WTC11 (cell line): ENCODE measurements at regions not wholly inside any gene's neighbourhood (a gene's known extent, or its start where the extent isn't known, plus 50 kb on each side); places are given as distances from the start of the nearest gene placed in this dataset.

Source experiments
- ATAC-seq: fragments of 200-7000 bp; cut with Tn5 transposase; 2 replicates; pipeline ENCODE4 v1.10.0; 2021; ENCODE audit warnings: mild to moderate bottlenecking, moderate library complexity
- CTCF ChIA-PET: fragments of 300-600 bp; sonication (Branson Sonifier 250); formaldehyde crosslinking; loops from one replicate; lab custom pipeline; 2021; ENCODE audit warnings: antibody characterized with exemption; lab: Charles Lee
- POLR2A ChIA-PET: fragments of 350-600 bp; sonication (Branson Sonifier 250); formaldehyde crosslinking; loops from one replicate; lab custom pipeline; 2021; ENCODE audit warnings: antibody characterized with exemption; lab: Charles Lee
- DNase-seq: peaks from one replicate; pipeline ENCODE4 v3.0.0; 2021; ENCODE audit warnings: low spot score
- H3K27ac Mint-ChIP-seq: 2 replicates; pipeline ENCODE4 v1.8.0; 2021; ENCODE audit warnings: mixed read lengths
- H3K27me3 Mint-ChIP-seq: 2 replicates; pipeline ENCODE4 v1.8.0; 2021; ENCODE audit warnings: low read depth, mild to moderate bottlenecking, moderate library complexity, mixed read lengths
- H3K36me3 Mint-ChIP-seq: 2 replicates; pipeline ENCODE4 v1.8.0; 2021; ENCODE audit warnings: mixed read lengths
- H3K4me1 Mint-ChIP-seq: 2 replicates; pipeline ENCODE4 v1.8.0; 2022; ENCODE audit warnings: mixed read lengths
- H3K4me3 Mint-ChIP-seq: 2 replicates; pipeline ENCODE4 v1.8.0; 2021; ENCODE audit warnings: mild to moderate bottlenecking, moderate library complexity, mixed read lengths
- H3K9me3 Mint-ChIP-seq: 2 replicates; pipeline ENCODE4 v1.8.0; 2021; ENCODE audit warnings: mixed read lengths
- E2F1 ChIP-seq: sonication (generic); formaldehyde crosslinking; IDR thresholded peaks from 2 replicates; pipeline ENCODE4 v1.8.0; 2022; ENCODE audit warnings: mild to moderate bottlenecking, missing genetic modification reagents
- E2F4 ChIP-seq: sonication (generic); formaldehyde crosslinking; IDR thresholded peaks from 2 replicates; pipeline ENCODE4 v1.8.1; 2022; ENCODE audit warnings: low read depth, mild to moderate bottlenecking, moderate library complexity, missing genetic modification reagents, borderline replicate concordance
- FOXK1 ChIP-seq: sonication (generic); formaldehyde crosslinking; IDR thresholded peaks from 2 replicates; pipeline ENCODE4 v1.8.0; 2022; ENCODE audit warnings: mild to moderate bottlenecking, moderate library complexity, missing genetic modification reagents
- RELA ChIP-seq: sonication (generic); formaldehyde crosslinking; IDR thresholded peaks from 2 replicates; pipeline ENCODE4 v1.8.1; 2022; ENCODE audit warnings: missing genetic modification reagents, mild to moderate bottlenecking, borderline replicate concordance
- SOX15 ChIP-seq: fragments of 250-450 bp; sonication (Bioruptor Pico); IDR thresholded peaks from 2 replicates; pipeline ENCODE4 v1.9.0; 2021; ENCODE audit warnings: mild to moderate bottlenecking
- ZNF232 ChIP-seq: sonication (generic); formaldehyde crosslinking; IDR thresholded peaks from 2 replicates; pipeline ENCODE4 v1.8.0; 2022; ENCODE audit warnings: mild to moderate bottlenecking, missing genetic modification reagents
- ZNF396 ChIP-seq: fragments of 250-450 bp; sonication (Bioruptor Pico); IDR thresholded peaks from 2 replicates; pipeline ENCODE4 v1.8.0; 2021; ENCODE audit warnings: mild to moderate bottlenecking, moderate library complexity, borderline replicate concordance
- ZNF416 ChIP-seq: fragments of 250-450 bp; sonication (Bioruptor Pico); IDR thresholded peaks from 2 replicates; pipeline ENCODE4 v1.9.0; 2021; ENCODE audit warnings: mild to moderate bottlenecking, inconsistent platforms
- ZNF671 ChIP-seq: fragments of 250-450 bp; sonication (Bioruptor Pico); IDR thresholded peaks from 2 replicates; pipeline ENCODE4 v1.8.0; 2021; ENCODE audit warnings: mild to moderate bottlenecking
- TF ChIP-seq, protein P1 (sequence below): sonication (generic); formaldehyde crosslinking; IDR thresholded peaks from 2 replicates; pipeline ENCODE4 v1.8.0; 2023; ENCODE audit warnings: mild to moderate bottlenecking, missing genetic modification reagents
- TF ChIP-seq, protein P2 (sequence below): sonication (generic); formaldehyde crosslinking; IDR thresholded peaks from 2 replicates; pipeline ENCODE4 v1.8.0; 2022; ENCODE audit warnings: mild to moderate bottlenecking, missing genetic modification reagents
- TF ChIP-seq, protein P3 (sequence below): sonication (generic); formaldehyde crosslinking; IDR thresholded peaks from 2 replicates; pipeline ENCODE4 v1.8.0; 2022; ENCODE audit warnings: mild to moderate bottlenecking, missing genetic modification reagents
- TF ChIP-seq, protein P4 (sequence below): sonication (generic); formaldehyde crosslinking; IDR thresholded peaks from 2 replicates; pipeline ENCODE4 v1.8.0; 2022; ENCODE audit warnings: mild to moderate bottlenecking, missing genetic modification reagents

GRCh38 chr7:136293841-136294391 is 316.8 kb upstream of the MTPN start:
- ChIA-PET POLR2A (no interaction called here), CTCF (no interaction called here)
- no peaks in the 10 kb centered on the region for H3K4me1 Mint-ChIP-seq
- peaks cover 4% of the 10 kb centered on the region; the same call in 1 of the 2 replicates for H3K9me3 Mint-ChIP-seq
- ATAC-seq: no peak
- no peak overlapping the region for H3K4me3 Mint-ChIP-seq
- TF ChIP-seq E2F4 (CRISPR knock-in tag): no peak
- H3K27me3 Mint-ChIP-seq: no peaks in the 10 kb centered on the region; the same call in 1 of the 2 replicates
- H3K36me3 Mint-ChIP-seq: no peaks in the 10 kb centered on the region
- DNase-seq: no peak
- H3K27ac Mint-ChIP-seq: no peak overlapping the region

DNA sequence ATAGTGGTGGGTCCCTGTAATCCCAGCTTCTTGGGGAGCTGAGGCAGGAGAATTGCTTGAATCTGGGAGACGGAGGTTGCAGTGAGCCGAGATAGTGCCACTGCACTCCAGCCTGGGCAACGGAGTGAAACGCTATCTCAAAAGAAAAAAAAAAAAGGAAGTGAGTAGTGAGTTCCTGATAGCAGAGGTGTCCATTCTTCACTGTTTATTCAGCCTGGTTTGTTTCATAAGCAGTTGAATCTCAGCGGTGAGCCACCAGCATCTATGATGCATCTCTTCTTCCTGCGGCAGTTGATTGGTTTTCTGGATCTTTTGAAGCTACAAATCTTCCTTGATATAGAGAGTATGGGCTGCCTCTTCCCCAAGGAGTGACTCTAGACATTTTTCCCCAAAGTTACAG is 316.1 kb upstream of the MTPN start:
- ChIA-PET POLR2A (no interaction called here), CTCF (no interaction called here)
- DNase-seq (no peak), ATAC-seq (no peak)
- Mint-ChIP-seq H3K27me3 (no peaks in the 10 kb centered on the region; the same call in 1 of the 2 replicates), H3K4me1 (no peaks in the 10 kb centered on the region), H3K36me3 (no peaks in the 10 kb centered on the region), H3K27ac (no peak overlapping the region), H3K9me3 (peaks cover 4% of the 10 kb centered on the region; the same call in 1 of the 2 replicates), H3K4me3 (no peak overlapping the region)
- no peak for TF ChIP-seq ZNF232 (CRISPR knock-in tag)
- TF ChIP-seq, protein P1, sequence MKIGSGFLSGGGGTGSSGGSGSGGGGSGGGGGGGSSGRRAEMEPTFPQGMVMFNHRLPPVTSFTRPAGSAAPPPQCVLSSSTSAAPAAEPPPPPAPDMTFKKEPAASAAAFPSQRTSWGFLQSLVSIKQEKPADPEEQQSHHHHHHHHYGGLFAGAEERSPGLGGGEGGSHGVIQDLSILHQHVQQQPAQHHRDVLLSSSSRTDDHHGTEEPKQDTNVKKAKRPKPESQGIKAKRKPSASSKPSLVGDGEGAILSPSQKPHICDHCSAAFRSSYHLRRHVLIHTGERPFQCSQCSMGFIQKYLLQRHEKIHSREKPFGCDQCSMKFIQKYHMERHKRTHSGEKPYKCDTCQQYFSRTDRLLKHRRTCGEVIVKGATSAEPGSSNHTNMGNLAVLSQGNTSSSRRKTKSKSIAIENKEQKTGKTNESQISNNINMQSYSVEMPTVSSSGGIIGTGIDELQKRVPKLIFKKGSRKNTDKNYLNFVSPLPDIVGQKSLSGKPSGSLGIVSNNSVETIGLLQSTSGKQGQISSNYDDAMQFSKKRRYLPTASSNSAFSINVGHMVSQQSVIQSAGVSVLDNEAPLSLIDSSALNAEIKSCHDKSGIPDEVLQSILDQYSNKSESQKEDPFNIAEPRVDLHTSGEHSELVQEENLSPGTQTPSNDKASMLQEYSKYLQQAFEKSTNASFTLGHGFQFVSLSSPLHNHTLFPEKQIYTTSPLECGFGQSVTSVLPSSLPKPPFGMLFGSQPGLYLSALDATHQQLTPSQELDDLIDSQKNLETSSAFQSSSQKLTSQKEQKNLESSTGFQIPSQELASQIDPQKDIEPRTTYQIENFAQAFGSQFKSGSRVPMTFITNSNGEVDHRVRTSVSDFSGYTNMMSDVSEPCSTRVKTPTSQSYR: no peak

DNA sequence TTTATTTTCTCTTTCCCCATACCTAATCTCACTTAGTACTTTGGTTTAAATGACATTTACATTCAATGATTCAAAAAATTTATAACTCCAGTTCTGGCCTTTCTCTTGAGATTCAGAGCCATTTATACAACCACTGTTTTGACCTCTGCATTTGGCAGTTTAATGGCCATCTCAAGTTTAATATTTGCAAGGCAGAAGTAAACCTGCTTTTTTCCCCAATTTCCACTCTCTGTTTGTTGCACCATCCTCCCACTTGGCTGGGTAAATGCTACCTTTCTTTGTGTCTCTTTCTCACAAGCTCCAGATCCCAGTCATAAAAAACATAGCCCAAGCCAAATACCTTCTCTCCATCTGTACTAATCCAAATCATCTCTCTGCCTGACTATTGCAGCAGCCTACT is 315.2 kb upstream of the MTPN start:
- peaks cover 4% of the 10 kb centered on the region; the same call in 1 of the 2 replicates for H3K9me3 Mint-ChIP-seq
- no peaks in the 10 kb centered on the region for H3K4me1 Mint-ChIP-seq
- no peak overlapping the region for H3K27ac Mint-ChIP-seq
- DNase-seq: no peak
- POLR2A ChIA-PET: no interaction called here
- H3K36me3 Mint-ChIP-seq: no peaks in the 10 kb centered on the region
- CTCF ChIA-PET: no interaction called here
- no peaks in the 10 kb centered on the region; the same call in 1 of the 2 replicates for H3K27me3 Mint-ChIP-seq
- TF ChIP-seq RELA (CRISPR knock-in tag): no peak
- no peak for TF ChIP-seq ZNF416 (CRISPR knock-in tag)
- TF ChIP-seq E2F1 (CRISPR knock-in tag): no peak
- no peak for TF ChIP-seq FOXK1
- TF ChIP-seq ZNF671: no peak
- TF ChIP-seq, protein P2, sequence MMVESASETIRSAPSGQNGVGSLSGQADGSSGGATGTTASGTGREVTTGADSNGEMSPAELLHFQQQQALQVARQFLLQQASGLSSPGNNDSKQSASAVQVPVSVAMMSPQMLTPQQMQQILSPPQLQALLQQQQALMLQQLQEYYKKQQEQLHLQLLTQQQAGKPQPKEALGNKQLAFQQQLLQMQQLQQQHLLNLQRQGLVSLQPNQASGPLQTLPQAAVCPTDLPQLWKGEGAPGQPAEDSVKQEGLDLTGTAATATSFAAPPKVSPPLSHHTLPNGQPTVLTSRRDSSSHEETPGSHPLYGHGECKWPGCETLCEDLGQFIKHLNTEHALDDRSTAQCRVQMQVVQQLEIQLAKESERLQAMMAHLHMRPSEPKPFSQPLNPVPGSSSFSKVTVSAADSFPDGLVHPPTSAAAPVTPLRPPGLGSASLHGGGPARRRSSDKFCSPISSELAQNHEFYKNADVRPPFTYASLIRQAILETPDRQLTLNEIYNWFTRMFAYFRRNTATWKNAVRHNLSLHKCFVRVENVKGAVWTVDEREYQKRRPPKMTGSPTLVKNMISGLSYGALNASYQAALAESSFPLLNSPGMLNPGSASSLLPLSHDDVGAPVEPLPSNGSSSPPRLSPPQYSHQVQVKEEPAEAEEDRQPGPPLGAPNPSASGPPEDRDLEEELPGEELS: no peak
- no peak for TF ChIP-seq ZNF396 (CRISPR knock-in tag)
- TF ChIP-seq, protein P3, sequence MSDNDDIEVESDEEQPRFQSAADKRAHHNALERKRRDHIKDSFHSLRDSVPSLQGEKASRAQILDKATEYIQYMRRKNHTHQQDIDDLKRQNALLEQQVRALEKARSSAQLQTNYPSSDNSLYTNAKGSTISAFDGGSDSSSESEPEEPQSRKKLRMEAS (CRISPR knock-in tag): no peak
- TF ChIP-seq SOX15 (CRISPR knock-in tag): no peak
- TF ChIP-seq, protein P4, sequence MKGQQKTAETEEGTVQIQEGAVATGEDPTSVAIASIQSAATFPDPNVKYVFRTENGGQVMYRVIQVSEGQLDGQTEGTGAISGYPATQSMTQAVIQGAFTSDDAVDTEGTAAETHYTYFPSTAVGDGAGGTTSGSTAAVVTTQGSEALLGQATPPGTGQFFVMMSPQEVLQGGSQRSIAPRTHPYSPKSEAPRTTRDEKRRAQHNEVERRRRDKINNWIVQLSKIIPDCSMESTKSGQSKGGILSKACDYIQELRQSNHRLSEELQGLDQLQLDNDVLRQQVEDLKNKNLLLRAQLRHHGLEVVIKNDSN (CRISPR knock-in tag): no peak
- TF ChIP-seq, all 79 proteins: peak for 0
- H3K4me3 Mint-ChIP-seq: no peak overlapping the region
- ATAC-seq: no peak
